GM21390 (cell line): ENCODE measurements at regions not wholly inside any gene's neighbourhood (a gene's known extent, or its start where the extent isn't known, plus 50 kb on each side); places are given as distances from the start of the nearest gene placed in this dataset.

Source experiments
- ATAC-seq: cut with Tn5 transposase; IDR thresholded peaks from one replicate; pipeline ENCODE4 v1.9.1; 2021; ENCODE audit not compliant: unreplicated experiment

GRCh38 chr12:20213723-20214625 lies 154.4 kb upstream of the PDE3A start:
- ATAC-seq = no peak

GRCh38 chr12:20220339-20220738 lies 148.0 kb upstream of the PDE3A start:
- ATAC-seq = no peak

DNA sequence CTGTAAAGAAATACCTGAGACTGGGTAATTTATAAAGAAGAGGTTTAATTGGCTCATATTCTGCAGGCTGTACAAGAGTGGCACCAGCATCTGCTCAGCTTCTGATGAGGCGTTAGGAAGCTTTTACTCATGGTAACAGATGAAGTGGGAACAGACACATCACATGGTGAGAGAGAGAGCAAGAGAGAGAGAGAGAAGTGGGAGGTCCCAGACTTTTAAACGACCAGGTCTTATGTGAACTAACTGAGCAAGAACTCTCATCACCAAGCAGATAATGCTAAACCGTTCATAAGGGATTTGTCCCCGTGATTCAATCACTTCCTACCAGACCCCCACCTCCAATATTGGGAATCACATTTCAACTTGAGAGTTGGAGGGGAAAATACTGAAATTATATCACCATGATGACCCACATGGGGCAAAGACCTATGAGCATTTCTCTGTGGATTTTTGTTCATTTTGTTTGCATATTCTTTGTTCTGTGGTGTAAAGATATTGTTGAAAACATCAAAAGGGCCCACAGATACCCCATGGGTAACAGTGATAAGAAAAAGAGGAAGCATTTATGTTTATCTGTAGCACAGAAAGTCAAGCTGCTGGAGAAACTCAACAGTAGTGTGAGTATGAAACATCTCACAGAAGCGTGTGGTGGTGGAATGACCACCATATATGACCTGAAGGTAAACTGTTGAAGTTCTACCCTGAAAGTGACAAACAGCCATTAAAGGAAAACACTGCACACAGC lies 135.2 kb upstream of the PDE3A start:
- no peak for ATAC-seq

DNA sequence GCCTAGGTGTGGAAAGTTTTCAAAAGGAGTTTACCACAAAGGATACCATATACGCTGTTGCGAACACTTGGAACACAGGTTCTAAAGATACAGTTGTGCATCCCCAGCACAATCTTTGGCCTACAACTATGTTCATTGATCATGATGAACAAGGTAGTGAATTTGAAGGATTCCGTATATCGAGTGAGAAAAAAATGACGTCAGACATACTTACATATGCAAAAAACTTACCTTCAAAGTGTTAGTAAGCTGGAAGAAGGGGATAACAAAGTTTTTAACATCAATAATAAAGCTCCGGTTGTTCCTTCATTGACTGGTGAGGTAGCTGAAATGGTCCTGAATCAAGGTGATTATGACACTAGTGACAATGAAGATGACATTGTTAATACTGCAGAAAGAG lies 133.9 kb upstream of the PDE3A start:
- ATAC-seq = no peak

- ATAC-seq = no peak
Measured at GRCh38 chr12:20237091-20237490, 131.2 kb upstream of the PDE3A start.

DNA sequence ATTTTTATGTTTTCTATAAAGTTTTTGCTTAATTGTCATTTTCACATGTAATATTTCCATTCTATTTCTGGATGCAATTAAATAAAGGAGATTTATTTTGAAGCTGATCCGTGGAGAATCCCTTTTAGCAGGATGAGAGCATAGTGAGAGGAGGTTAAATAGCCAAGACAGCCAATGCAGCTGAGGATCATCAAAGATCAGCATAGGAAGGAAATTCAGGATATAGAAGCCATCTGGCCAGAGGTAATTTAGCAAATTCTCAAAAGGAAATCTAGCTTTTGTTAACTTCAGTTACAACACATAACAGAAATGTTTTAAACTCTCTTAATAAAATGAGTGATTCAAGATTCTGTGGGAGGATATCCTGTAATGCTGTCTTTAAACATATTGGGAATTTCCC lies 122.8 kb upstream of the PDE3A start:
- ATAC-seq = no peak

GRCh38 chr12:20248646-20249045 lies 119.7 kb upstream of the PDE3A start:
- no peak for ATAC-seq

DNA sequence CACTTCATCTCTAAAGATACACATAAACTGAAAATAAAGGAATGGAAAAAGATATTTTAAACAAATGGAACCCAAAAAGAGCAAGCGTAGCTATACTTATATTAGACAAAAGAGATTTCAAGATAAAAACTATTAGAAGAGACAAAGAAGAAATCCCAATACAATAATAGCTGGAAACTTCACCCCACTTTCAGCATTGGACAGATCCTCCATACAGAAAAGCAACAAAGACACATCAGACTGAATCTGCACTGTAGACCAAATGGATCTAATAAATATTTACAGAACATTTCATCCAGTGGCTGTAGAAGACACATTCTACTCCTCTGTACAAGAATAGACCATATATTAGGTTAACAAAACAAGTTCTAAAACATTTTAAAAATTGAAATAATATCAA lies 117.6 kb upstream of the PDE3A start:
- ATAC-seq = no peak

GRCh38 chr12:20257311-20257710 lies 111.0 kb upstream of the PDE3A start:
- no peak for ATAC-seq

DNA sequence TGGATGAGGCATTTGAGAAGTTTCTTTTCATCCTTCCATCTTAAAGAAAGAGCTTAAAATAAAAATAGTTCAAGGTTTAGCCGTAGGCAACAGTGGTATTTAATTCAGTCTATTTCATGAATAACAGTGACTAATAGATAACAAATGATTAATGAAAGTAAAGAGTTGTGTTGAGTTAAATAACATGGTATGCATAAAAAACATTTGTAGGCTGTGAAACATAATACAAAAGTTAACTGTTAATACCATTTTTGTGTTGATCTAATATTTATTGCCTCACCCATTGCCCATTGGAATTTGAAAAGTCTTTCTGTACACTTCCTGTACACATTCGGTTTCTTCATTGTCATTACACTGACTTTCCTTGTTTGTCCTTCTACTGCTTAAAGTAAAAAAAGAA lies 108.6 kb upstream of the PDE3A start:
- no peak for ATAC-seq

DNA sequence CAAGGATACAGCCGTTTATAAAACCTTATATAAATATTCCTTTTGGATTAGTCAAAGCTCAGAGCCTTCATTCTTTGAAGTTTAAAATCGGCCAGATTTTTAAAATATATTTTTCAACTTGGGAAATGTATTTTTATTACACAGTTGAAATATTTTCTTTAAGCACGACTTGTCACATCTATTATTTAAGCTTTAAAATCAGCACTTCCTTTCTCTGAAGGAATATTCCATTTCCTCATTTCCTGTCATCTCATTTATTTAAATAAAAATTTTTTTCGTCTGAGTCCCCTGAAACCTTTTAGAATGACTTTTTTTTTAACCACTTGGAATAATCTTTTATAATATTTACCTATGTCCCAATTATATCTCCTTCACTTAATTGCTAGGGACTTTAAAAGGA lies 107.5 kb upstream of the PDE3A start:
- no peak for ATAC-seq

GRCh38 chr12:20262119-20262518 lies 106.2 kb upstream of the PDE3A start:
- ATAC-seq = no peak

GRCh38 chr12:20264026-20264425 lies 104.3 kb upstream of the PDE3A start:
- no peak for ATAC-seq

GRCh38 chr12:20264608-20265114 lies 103.7 kb upstream of the PDE3A start:
- no peak for ATAC-seq

DNA sequence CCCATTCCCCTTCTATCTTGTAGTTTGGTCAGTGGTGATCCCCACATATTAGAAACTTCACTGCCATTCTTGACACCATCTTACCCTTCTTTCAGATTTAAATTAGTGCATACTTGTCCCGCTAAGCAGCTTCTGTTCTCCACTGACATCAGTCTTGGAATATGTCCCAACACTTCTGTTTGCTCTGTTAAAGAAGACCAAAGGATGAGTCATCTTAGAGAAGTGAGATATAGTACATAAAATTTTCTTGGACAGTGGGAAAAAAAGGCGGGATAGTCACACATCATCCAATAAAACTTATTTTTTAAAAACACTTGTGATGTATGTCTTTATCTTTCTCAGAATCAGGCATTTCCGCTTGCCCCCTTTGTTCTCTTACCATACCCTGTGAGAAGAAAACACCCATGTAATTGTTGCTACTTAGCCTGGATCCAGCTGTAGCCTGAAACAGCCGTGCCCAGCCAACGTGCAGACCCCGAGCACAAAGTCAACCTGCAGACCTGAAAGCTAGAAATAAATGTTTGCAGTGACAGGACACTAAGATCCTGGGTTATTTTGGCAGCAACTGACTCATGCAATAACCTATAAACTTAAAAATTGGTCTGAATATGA lies 100.1 kb upstream of the PDE3A start:
- ATAC-seq = no peak

DNA sequence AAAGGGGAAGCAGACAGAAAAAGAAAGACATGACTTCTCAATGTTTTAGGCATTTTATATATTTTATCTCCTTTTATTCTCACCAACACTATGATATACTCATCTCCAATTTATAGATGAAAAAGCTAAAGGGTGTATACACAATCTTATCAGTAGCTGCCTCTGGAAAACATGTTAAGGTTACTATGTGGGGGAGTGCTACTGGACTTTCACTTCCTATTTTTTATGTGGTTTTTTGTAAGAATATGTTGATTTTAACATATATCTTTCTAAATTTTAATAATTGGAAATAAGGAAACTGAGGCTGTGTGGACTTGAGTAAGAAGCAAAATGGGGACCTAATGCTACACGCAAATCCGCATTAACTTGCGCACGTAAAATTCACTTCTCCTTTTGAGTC lies 99.6 kb upstream of the PDE3A start:
- no peak for ATAC-seq

GRCh38 chr12:20269337-20270067 lies 98.8 kb upstream of the PDE3A start:
- no peak for ATAC-seq

DNA sequence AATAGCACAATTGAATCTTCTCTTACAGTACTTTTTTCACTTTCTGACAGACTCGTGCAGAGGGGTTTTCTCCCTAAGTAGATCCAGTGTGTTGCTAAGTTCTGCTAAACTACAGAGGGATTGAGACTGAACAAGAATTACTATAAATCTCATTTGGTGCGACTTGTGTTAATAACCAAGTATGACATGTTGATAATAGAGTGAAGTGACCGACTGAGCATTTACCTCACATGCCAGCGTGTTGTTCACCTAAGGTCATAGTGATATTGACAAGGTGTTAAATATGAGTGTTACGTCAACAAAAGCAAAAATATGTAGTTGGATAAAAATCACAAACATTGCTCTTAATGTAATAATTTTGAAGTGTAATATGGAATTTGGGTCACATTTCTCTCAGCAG lies 97.8 kb upstream of the PDE3A start:
- no peak for ATAC-seq

GRCh38 chr12:20272161-20272560 lies 96.2 kb upstream of the PDE3A start:
- no peak for ATAC-seq

DNA sequence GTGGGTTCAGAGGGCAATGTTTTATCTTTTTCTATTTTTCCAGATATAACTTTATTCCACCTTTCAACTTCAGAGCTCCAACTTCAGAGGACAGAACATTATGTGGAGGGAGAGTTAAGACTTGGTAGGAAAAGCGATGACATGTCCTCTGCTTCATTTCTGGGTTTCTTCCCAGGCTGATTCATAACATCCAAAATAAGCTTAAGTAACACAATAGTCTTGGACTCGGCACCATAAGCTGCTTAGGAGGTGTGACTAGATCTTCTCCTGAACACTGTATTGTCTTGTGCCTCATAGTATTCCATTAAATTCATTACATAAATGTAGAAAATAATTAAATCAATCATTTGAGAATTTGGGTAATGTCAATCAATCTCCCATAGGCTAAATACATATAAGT lies 95.5 kb upstream of the PDE3A start:
- no peak for ATAC-seq

GRCh38 chr12:20274008-20274407 lies 94.3 kb upstream of the PDE3A start:
- ATAC-seq = no peak
